ENCODE measurements at regions not wholly inside any gene's neighbourhood (a gene's known extent, or its start where the extent isn't known, plus 50 kb on each side); places are given as distances from the start of the nearest gene placed in this dataset.

GRCh38 chr6:150692604-150693003, 92.9 kb downstream of the PLEKHG1 start (continued):
- no peak for TF ChIP-seq PBX3 (IDR thresholded peaks at IDR 0.05; ENCODE audit: insufficient replicate concordance, low read depth, low read length)
- TF ChIP-seq ZNF217 (IDR thresholded peaks at IDR 0.05): peak; percentile 39; the same call in 1 of the 2 replicates
- TF ChIP-seq IRF4 (IDR thresholded peaks at IDR 0.05; ENCODE audit: low read depth, low read length): no peak
- TF ChIP-seq RCOR1 (conservative IDR thresholded peaks at IDR 0.05; ENCODE audit: low read depth, low read length): no peak
- TF ChIP-seq CEBPB (IDR thresholded peaks at IDR 0.05; ENCODE audit: borderline replicate concordance in 1 of 2, low read depth in 2 of 2, low read length in 2 of 2): no peak
- TF ChIP-seq JUNB (IDR thresholded peaks at IDR 0.05): peak; percentile 42
- peak; percentile 21; the same call in 1 of the 2 replicates for TF ChIP-seq ZNF24 (IDR thresholded peaks at IDR 0.05)
- TF ChIP-seq ATF7 (IDR thresholded peaks at IDR 0.05; ENCODE audit: low read depth): peak; percentile 49; the same call in 1 of the 2 replicates
- TF ChIP-seq PRDM15 (CRISPR knock-in tag; IDR thresholded peaks at IDR 0.05): no peak
- no peak for TF ChIP-seq NFYA (IDR thresholded peaks at IDR 0.05; ENCODE audit: borderline replicate concordance, low read depth, low read length)
- TF ChIP-seq MTA2 (IDR thresholded peaks at IDR 0.05; ENCODE audit: low read depth): peak; percentile 73
- peak; percentile 53 for TF ChIP-seq SKIL (IDR thresholded peaks at IDR 0.05; ENCODE audit: low read depth, poor library complexity, severe bottlenecking)
- no peak for TF ChIP-seq MTA3 (IDR thresholded peaks at IDR 0.05; ENCODE audit: borderline replicate concordance, low read length)
- no peak for TF ChIP-seq NR2C1 (IDR thresholded peaks at IDR 0.05)
- peak in 1 of 2 experiments; percentile 47; a peak in 2 of 4 replicates for TF ChIP-seq BHLHE40 (IDR thresholded peaks at IDR 0.05; ENCODE audit: borderline replicate concordance in 1 of 2, low read depth in 2 of 2, low read length in 1 of 2)
- TF ChIP-seq EP300 (IDR thresholded peaks at IDR 0.05; ENCODE audit: borderline replicate concordance in 1 of 2, control insufficient read depth in 1 of 2, low read depth in 2 of 2, low read length in 2 of 2): peak; percentile 27 to 38; a peak in 1 of 4 replicates
- TF ChIP-seq NKRF (conservative IDR thresholded peaks at IDR 0.05): no peak
- no peak for TF ChIP-seq EED (IDR thresholded peaks at IDR 0.05; ENCODE audit: low read depth)
- TF ChIP-seq NBN (IDR thresholded peaks at IDR 0.05): no peak
- peak; percentile 27; the same call in 1 of the 2 replicates for TF ChIP-seq IKZF1 (conservative IDR thresholded peaks at IDR 0.05)
- no peak for TF ChIP-seq IRF3 (IDR thresholded peaks at IDR 0.05)

All from GM12878 (cell line).